ENCODE measurements at regions not wholly inside any gene's neighbourhood (a gene's known extent, or its start where the extent isn't known, plus 50 kb on each side); places are given as distances from the start of the nearest gene placed in this dataset.
"Not testable (repeated sequence)": the region's sequence is repeated elsewhere in the genome, so short reads cannot be mapped to it uniquely, and the experiment has no call there.

DNA sequence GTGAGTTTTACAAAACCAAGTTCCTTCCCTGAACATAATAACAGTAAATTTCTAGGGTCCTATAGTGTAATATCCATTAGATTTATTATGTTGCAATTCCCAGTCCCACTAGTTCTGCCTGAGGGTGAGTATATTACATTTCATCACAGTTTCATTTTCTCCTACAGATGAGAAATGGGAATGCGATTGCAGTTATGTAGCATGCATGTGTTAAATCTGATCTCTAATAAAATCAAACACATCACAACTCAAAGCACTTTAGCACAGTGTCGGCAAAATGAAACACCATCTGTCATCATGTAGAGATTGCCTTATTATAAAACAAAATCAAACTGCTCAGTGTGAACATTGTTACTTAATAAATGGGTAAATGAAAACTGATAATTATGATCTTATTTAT lies 180.5 kb upstream of the TOX3 start:
- DNase-seq = no peak

DNA sequence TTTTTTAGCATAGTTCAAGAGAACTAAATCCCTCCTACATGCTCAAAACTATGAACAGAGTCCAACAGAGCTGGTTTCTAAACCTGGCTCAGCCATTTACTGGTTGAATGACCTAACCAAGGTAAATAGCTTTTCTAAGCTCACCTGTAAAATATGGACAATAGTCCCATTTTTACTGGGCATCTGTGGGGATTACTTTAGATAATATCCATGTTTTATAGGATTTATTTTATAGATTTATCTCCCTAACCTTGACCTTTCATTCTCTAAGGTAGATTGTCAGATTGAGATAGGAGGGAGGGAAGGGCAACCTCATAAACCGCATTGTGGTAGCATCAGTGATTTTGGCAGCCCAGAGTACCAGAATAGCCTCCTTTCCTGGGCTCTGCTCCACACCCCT lies 178.5 kb upstream of the TOX3 start:
- DNase-seq = no peak

DNA sequence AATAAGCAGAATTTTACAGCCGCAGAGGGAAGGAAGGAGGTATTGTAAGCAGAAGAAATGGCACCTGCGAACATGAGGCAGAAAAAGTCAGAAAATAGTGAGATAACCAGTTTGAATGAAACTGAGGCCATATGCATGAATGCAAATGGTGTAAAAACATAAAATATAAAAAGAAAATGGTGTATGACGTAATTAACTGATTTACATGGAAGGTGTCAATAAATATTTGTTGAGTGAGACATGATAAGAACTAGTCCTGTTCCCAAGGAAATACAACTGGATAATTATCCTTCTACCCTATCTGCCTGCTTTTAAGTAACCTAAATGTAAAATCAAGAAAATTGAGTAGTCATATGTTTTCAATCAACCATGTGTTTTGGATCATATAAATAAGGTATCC lies 178.1 kb upstream of the TOX3 start:
- no peak for DNase-seq

DNA sequence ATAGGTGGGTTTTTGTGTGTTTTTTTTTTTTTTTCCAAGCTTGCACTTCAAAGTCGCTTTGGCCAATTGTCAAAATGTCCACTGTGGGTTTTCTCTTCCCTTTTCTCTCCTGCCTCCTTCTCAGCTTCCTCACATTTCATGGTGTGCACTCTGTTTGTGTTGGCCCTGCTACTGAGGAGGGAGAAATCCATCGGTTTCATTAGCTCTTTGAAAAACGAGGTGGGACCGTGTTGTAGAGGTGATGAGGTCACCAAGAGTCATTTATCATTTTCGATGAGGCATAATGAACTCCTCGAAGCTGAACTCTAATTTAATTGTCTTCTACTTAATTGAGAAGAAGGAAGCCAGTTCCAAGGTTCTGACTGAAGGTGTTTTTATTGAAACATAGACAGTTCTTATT lies 174.4 kb upstream of the TOX3 start:
- DNase-seq = no peak

DNA sequence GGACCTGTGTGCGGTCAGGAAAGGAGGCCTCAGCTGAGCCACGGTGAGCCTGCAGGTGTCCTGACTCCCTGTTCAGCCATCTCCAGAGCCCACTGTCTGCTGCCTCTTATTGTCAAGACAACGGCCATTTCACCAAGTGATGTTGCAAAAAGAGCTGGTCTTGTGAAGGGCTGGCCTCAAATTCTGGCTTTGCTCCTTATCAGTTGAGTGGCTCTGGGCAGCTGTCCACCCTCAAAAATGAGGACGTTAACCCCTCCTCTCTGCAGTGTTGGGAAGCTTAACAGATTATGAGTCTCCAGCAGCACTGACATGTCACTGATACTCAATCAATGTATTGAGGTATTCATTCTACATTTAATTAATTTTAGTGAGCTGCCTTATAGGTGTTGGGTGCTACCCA lies 171.1 kb upstream of the TOX3 start:
- DNase-seq = no peak

DNA sequence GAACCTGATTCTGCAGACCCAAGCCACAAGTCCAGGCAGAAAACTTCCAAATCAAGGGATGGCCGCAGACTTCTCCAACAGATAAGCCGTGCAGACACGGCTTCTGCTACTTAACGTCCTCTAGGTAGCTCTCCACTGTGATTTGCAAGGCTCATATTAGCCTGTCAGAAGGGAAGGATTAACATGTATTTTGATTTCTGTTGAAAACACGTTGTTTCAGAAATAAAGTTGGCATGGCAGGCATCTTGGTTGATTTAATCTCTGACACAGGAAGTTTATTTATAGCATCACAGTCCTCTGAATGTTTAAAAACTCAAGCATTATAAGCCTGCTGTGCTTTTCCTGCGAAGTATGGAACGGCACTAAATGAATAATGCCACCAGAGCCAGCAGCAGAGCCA lies 166.8 kb upstream of the TOX3 start:
- no peak for DNase-seq

DNA sequence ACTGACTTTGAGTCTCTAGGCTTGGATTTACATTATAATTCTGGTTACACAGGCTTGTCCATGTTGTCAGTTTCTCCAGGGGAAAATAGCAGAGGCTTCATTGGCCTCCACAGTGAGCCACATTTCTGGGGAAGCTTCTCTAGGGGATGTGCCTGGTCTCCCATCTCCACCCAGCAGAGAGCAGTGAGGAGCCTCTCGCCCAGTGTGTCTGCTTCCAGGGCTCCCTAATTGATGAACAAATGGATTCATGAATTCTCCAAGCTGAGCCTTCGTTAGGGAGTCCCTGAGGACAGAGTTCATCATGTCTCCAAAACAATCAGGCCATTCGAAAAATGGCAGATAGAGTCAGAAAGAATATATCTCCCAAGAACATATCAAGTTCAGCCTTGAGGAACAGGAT lies 162.4 kb upstream of the TOX3 start:
- no peak for DNase-seq

DNA sequence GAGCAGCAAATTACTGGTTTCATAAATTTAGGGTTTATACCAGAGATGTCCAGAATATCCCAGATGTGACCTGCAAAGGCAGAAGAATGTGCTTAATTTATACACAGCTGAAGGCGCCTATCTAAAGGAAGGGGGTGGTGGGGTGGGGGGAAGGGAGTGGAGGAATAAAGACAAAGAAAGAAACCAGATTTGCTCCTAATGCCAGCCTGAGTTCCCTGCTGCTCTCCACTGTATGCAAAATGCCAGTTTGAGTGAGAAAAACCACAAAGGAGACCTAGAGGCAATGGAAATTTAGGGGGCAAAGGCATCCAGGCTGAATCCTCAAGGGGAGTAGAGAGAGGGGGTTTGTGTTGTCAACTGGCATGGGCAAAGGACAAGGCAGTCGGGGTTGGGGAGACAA lies 161.5 kb upstream of the TOX3 start:
- no peak for DNase-seq

DNA sequence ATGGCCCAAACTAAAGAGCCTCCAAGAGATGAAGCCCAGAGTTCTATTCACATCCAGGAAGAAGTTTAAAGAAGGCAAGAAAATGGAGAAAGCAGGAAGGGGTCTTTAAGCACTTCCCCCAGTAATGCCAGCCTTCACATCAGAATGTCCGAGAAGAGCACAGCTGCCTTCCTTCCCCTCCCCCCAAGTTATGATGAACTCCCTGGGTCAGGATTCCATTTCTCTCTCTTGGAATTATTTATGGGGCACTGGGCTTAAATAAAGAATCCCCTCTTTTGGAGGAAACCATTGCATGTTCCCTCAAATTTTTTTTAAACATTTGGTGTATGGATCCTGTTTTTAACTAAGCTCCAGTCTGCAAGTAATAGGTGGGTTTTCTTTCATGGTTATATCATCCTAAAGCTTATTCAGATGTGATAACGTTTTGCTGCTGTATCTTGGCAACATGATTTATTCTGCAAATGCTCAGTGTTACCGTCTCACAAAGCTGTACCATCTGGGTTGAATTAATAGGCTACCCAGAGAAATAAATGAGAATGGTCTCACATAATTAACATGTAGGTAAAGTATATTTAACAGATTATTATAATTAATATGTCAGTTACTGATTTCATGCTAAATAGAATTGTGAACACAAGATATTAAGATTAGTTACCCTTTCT lies 160.9 kb upstream of the TOX3 start:
- DNase-seq = no peak

DNA sequence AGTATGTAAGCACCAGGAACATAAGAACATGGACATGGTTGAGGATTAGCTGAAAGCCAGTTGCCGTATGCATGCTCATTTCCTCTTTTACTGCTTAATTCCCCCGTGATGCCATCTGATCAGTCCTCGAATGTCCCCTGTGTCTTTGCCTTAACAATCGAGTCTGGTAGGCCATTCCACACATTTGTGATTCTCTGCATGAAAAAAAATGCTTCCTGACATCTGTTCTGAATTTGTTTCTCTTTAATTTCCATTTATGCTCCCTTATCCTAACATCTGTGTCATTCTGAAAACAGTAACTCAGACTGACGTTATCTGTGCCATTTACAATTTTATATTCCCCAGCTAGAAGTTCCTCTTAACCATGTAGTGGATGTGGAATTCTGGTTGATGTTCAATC lies 158.2 kb upstream of the TOX3 start:
- no peak for DNase-seq

DNA sequence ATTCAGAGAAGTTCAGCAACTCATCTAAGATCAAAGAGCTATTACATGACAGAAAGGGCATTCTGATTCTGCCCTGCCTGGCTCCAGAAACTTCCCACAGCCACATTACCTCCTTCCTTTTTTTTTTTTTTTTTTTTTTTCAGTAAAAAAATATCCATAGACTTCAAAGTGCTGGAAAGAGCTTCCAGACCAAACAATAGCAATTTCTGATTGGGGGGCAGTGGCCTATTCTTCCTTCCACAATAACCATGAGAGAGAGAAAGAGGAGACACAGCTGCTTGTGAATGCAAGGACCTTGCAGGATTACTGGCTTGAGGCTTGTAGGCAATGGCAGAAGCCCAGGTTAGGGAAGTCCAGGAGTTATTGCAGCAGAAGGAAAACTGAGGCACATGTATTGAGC lies 151.0 kb upstream of the TOX3 start:
- DNase-seq = no peak

DNA sequence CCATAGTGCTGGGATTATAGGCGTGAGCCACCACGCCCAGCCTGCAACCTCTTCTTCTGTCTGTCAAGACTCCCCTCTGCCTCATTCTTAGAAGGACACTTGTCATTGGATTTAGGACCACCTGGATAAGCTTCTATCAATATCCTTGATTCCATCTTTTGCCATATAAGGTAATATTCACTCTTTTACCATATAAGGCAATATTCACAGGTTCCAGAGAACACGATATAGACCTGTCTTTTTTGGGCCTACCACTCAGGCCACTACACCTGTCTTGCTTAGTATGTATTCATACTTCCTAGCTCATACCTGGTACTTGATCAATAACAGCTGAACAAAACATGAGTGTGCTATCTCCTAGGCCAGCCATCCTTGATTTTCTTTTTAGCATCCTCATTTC lies 149.2 kb upstream of the TOX3 start:
- DNase-seq = no peak

DNA sequence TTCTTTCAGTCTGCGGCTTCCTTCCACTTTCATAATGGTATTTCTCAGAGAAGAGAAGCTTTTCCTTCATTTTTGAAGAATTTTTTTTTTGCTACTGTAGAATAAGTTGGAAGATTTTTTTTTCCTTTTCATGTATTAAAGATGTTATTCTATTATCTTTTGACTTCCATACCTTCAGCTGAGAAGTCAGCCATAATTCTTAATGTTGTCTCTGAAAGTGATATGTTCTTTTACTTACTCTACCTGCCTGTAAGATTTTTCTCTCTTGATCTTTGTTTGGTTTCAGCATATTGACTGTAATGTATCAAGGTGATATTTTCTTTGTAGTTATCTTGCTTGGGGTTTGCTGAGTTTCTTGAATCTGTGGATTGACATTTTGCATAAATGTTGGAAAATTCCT lies 143.5 kb upstream of the TOX3 start:
- DNase-seq = no peak

DNA sequence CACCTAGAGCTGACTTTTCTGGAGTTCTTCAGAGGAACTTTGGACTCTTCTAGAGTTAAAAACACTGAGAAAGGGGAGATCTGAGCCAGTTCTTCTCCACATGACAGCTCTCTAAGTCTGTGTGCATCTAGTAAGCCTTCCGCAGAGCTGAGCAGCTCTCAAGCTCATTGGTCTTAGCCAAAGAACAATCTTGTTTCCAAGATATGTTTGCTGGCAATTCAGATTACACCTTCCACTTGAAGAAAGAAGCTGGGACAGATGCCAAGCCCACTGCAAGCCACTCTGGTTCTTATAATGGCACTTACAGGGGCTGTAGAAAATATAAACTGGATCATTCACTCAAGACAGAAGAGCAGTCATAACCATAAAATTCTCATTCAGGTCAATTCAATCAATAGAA lies 134.1 kb upstream of the TOX3 start:
- DNase-seq = no peak

DNA sequence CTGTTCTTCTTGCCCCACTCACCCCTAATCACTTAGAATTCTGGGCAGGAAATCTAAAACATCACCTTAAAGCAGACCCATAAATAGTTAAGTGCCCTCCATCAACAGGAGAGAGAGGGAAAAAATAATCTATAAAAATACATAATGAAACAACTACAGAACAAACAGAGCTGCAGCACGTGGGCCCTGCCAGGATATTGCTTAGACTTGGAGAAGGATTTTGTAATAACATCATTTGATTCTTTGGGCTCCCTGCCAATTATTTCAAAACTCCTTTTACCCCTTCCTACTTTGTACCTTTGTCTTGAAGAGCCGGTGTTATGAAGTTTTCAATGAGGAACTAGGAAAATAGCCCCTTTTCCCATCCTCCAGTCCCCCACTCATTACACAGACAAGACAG lies 130.6 kb upstream of the TOX3 start:
- no peak for DNase-seq

DNA sequence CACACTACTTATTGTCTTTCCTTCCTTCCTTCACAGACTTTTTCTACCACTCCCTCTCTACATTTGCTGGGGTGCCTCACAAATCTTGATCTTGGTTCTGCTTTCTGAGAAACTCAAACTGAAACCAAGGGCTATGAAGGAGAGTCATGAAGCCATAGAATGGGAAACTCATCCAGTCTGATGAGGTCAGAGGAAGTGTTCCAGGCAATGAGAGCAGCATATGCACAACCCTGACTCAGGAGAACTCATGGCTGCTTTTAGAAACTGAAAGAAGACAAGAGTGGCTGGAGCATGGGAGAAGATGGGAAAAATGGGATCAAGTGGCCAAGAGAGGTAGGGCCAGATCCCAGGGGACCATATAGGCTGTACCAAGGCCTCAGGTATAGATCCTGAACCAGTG lies 130.0 kb upstream of the TOX3 start:
- no peak for DNase-seq

DNA sequence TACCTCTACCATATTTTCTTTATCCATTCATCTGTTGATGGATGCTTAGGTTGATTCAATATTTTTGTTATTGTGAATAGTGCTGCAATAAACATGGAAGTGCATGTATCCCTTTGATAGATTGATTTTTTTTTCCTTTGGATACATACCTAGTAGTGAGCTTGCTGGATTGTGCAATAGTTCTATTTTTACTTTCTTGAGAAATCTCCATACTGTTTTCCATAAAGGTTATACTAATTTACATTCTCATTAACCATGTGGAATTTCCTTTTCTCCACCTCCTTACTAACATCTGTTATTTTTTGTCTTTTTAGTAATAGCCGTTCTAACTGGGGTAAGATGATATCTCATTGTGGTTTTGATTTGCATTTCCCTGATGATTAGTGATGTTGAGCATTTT lies 124.6 kb upstream of the TOX3 start:
- DNase-seq = no peak

DNA sequence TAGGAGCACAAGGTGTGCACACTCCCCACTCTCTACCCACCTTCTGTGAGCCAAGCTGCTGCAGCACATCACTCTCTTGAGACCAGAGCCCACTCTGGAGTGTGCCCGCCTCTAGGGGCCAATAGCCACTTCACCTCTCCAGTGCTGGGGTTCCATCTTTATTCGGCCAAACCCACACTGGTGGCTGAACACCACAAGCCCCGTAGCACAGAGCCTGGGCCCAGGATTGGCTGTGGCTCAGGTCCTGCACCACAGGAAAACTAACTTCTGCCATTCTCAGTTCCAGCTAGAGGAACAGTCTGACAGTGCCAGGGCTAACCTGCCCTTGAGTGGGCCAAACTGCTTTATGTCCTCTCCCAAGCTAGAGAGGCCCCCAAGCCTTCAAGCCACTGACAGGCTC lies 111.0 kb upstream of the TOX3 start:
- DNase-seq = no peak

DNA sequence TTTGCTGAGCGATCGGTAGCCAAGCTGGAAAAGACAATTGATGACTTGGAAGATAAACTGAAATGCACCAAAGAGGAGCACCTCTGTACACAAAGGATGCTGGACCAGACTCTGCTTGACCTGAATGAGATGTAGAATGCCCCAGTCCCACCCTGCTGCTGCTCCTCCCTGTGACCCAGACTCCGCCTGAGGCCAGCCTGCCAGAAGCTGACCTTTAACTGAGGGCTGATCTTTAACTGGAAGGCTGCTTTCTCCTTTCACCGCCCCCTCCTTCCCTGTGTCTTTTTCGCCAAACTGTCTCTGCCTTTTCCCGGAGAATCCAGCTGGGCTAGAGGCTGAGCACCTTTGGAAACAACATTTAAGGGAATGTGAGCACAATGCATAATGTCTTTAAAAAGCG lies 109.0 kb upstream of the TOX3 start:
- DNase-seq = not testable (repeated sequence)

DNA sequence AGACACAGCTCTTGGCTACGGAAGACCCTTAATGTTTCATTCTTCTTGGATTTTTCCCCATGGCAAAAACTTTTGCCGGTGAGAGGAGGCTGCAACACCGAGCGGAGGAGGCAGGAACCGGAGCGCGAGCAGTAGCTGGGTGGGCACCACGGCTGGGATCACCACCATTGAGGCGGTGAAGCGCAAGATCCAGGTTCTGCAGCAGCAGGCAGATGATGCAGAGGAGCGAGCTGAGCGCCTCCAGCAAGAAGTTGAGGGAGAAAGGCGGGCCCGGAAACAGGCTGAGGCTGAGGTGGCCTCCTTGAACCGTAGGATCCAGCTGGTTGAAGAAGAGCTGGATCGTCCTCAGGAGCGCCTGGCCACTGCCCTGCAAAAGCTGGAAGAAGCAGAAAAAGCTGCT lies 108.2 kb upstream of the TOX3 start:
- DNase-seq = not testable (repeated sequence)

DNA sequence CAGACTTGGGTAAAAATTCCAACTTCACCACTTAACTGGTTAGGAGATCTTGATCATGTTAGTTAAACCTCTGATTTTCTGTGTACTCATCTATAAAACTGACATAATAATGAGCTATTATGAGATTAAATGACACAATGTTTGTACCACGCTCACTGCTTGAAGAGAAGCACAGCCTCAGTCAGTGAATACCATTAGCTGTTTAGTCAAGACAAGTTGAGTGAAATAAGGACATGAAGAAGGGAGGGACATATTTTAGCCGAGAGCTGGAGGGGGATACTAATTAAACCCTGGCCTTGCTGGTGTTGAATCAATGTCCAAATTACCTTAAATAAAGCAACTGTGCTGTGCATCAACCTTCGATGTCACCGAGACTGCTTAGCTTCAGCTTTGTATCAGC lies 105.1 kb upstream of the TOX3 start:
- no peak for DNase-seq

DNA sequence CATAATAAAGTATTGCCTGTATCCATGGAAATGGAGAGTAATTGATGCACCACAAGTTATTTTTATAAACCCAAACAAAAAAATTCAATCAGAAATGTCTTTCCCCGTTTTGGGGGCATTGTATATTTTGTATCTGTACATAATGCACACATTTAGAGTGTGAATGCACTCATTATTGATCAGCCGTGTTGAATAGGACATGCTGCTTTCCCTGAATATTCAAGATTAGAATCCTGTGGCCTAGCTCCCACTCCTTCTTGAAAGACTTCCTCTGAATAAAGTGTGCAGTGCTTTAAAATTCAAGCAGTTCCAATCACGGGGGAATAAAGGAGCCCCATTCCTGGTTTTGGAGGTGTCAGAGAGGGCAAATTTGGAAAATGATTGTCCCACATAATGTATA lies 103.8 kb upstream of the TOX3 start:
- no peak for DNase-seq

DNA sequence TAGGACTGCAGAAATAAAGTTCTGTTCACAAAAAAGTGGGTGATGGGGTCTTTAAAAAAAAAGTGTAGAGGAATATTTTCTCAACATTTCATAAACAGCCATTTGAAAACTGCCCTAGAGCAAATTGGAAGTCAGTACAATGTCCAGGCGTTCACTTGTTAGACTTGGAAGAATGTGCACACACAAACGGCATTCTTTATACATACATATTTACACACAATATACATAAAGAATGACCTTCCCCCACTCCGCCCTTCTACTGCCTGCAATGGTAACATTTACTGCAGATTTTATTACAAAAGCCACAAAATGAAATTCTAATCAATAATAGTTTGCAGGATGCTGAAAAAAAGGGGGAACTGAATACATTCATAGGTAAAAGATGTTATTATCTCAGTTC lies 103.4 kb upstream of the TOX3 start:
- DNase-seq = no peak

DNA sequence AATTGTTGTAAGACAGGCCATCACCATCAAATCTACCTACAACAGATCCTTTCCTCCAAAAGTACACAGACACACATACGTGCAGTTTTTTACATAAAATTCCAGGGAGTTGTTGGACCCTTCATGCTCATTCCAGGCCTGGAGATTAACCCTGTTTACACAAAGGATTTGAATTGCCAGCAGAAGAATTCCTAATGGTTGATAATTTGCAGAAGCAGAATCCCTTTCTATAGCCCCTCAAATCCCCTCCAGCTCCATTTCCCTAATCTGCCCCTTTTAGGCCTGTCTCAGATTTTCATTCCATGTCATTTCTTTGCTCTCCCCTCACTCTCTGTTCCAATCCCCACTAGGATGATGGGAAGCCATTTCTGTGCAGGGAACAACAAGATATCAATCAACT lies 102.9 kb upstream of the TOX3 start:
- no peak for DNase-seq

DNA sequence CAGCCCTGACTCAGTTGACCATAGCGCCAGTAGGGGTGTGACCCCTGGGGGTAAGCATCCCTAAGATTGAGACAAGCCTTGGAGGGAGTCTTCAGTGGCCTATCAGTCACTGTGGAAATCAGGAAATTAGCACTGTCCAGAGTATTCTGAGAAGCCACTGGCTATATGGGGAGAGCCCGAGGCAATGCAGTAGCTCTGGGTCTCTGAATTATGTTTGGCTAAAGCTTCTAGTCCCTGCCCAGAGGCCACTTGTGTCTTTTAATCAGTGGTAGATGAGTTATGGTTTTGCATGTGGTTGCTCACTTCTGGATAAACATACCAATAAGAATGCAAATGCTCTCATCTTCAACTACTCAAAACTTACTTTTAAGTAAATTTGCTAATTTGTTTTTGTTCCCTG lies 100.6 kb upstream of the TOX3 start:
- no peak for DNase-seq

DNA sequence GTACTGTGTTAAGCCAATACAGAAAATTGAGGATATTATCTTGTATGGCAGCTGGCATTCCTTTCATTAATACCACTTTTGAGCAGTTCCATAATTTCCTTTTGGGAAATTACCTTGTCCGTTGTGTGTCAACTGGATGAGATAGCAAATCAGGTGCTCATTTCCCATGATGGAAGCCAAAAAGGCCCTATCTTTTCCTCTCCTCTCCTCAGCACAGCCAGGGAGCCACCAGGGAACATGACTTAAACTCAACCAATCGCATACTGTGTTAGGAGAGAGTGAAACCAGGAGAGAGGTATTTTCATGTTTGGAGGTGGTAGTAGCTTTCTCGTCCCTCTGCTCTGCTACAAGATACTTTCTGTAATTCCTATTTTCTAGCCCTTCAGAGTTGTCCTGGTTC lies 96.1 kb upstream of the TOX3 start:
- DNase-seq = no peak

Measured in stimulated activated CD8-positive, alpha-beta memory T cell treated with anti-CD3 and anti-CD28 coated beads, Interleukin-4, amount 100 ng/mL, for 48 hours (primary cell).